ENCODE measurements at regions not wholly inside any gene's neighbourhood (a gene's known extent, or its start where the extent isn't known, plus 50 kb on each side); places are given as distances from the start of the nearest gene placed in this dataset.

DNA sequence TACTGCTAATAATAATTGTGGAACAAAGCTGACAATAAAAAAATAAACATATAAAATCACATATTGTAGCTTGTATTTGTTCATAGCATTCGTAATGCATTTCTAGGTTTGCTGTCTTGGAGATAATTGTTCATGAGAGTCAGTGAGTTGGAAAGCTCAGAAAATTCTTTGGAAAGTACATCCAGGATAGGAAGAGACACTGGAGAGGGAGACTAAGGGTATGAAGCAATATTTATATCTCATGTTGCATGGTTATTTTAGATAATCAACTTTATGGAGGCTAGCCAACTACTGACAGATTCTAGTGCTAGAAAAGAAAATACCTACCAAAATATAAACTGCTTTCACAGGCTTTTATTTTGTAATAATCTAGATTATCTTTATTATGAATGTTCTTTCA is 1095.2 kb downstream of the FSCB start:
- no peaks in the 10 kb centered on the region for H3K36me3 ChIP-seq (ENCODE audit: control insufficient read depth in 2 of 2, extremely low read depth in 1 of 2, insufficient read depth in 2 of 2, low read length in 2 of 2)
- no peak overlapping the region for H3K9ac ChIP-seq (replicated peaks; ENCODE audit: extremely low read depth, insufficient read depth, low read length)
- H3K79me2 ChIP-seq (ENCODE audit: control insufficient read depth, insufficient read depth, low read length): no peaks in the 10 kb centered on the region
- H4K20me1 ChIP-seq (replicated peaks; ENCODE audit: control insufficient read depth, extremely low read depth, insufficient read depth, low read length): no peaks in the 10 kb centered on the region
- FAIRE-seq: no peak
- no peaks in the 10 kb centered on the region for H3K27me3 ChIP-seq (ENCODE audit: control insufficient read depth in 2 of 2, insufficient read depth in 2 of 2, low read length in 2 of 2)
- no TSS peak for BruUV-seq (replicated peaks)
- DNase-seq (ENCODE audit: low read depth, low spot score): no peak
- ChIA-PET POLR2A (no interaction called here), CTCF (no interaction called here)
- H3K9me1 ChIP-seq (replicated peaks; ENCODE audit: control insufficient read depth, extremely low read depth, insufficient read depth, low read length): no peaks in the 10 kb centered on the region
- H3K9me3 ChIP-seq (replicated peaks; ENCODE audit: control insufficient read depth, insufficient read depth, low read length): no peaks in the 10 kb centered on the region
- no peaks in the 10 kb centered on the region for H3K4me1 ChIP-seq (ENCODE audit: control insufficient read depth, extremely low read depth, insufficient read depth, low read length)
- H3K4me2 ChIP-seq (ENCODE audit: insufficient read depth, low read length): no peak overlapping the region
- H3K27ac ChIP-seq (ENCODE audit: insufficient read depth, low read depth, low read length): no peak overlapping the region
- intact Hi-C loops (cut with micrococcal nuclease): no loop called here
- no peak overlapping the region for H2AFZ ChIP-seq (ENCODE audit: low read depth, low read length)
- no peak overlapping the region for H3K4me3 ChIP-seq (replicated peaks in 1 of 3; ENCODE audit: insufficient read depth in 1 of 3, low read depth in 1 of 3, low read length in 3 of 3)
- dilution Hi-C loops (cut with MboI; ENCODE audit: extremely low pct_ligation_motif_present, low sequenced_read_pairs): no loop called here
- no peak for TF ChIP-seq EZH2 (IDR thresholded peaks at IDR 0.05; ENCODE audit: borderline replicate concordance, low read depth, low read length, severe bottlenecking)
- no peak for TF ChIP-seq MAX (IDR thresholded peaks at IDR 0.05; ENCODE audit: insufficient read depth, insufficient read length)
- TF ChIP-seq, protein P1, sequence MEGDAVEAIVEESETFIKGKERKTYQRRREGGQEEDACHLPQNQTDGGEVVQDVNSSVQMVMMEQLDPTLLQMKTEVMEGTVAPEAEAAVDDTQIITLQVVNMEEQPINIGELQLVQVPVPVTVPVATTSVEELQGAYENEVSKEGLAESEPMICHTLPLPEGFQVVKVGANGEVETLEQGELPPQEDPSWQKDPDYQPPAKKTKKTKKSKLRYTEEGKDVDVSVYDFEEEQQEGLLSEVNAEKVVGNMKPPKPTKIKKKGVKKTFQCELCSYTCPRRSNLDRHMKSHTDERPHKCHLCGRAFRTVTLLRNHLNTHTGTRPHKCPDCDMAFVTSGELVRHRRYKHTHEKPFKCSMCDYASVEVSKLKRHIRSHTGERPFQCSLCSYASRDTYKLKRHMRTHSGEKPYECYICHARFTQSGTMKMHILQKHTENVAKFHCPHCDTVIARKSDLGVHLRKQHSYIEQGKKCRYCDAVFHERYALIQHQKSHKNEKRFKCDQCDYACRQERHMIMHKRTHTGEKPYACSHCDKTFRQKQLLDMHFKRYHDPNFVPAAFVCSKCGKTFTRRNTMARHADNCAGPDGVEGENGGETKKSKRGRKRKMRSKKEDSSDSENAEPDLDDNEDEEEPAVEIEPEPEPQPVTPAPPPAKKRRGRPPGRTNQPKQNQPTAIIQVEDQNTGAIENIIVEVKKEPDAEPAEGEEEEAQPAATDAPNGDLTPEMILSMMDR (IDR thresholded peaks at IDR 0.05; ENCODE audit: extremely low read depth in 1 of 2, insufficient read depth in 1 of 2, low read depth in 1 of 2, low read length in 2 of 2): no peak
- no peak for TF ChIP-seq MYC (IDR thresholded peaks at IDR 0.05; ENCODE audit: low read depth, low read length)
- TF ChIP-seq JUN (IDR thresholded peaks at IDR 0.05; ENCODE audit: borderline replicate concordance, insufficient read depth, insufficient read length, low read depth): no peak
- no peak for TF ChIP-seq FOS (IDR thresholded peaks at IDR 0.05; ENCODE audit: borderline replicate concordance, insufficient read depth, low read length)
- TF ChIP-seq POLR2A (IDR thresholded peaks at IDR 0.05; ENCODE audit: low read depth, low read length): no peak
- TF ChIP-seq POLR2AphosphoS5 (IDR thresholded peaks at IDR 0.05; ENCODE audit: insufficient read depth, low read depth, low read length): no peak
- TF ChIP-seq GATA2 (IDR thresholded peaks at IDR 0.05; ENCODE audit: insufficient read depth, insufficient read length, low read depth, low read length): no peak

All from endothelial cell of umbilical vein (primary cell).